Smooth muscle cell (in vitro differentiated cells): ENCODE measurements at regions not wholly inside any gene's neighbourhood (a gene's known extent, or its start where the extent isn't known, plus 50 kb on each side); places are given as distances from the start of the nearest gene placed in this dataset.

Experiments used
- DNase-seq: peaks from one replicate; lab custom pipeline; 2025; ENCODE audit not compliant: unreplicated experiment; lab: John Stamatoyannopoulos, UW
- H2AFZ ChIP-seq: fragments of 200-600 bp; sonication (generic); 2 replicates; pipeline ENCODE4 v1.6.0; 2016; ENCODE audit warnings: antibody characterized with exemption, low read depth, mild to moderate bottlenecking
- H3F3A ChIP-seq: fragments of 200-600 bp; sonication (generic); 2 replicates; pipeline ENCODE4 v1.6.0; 2017; ENCODE audit warnings: antibody characterized with exemption, low read depth
- H3K27ac ChIP-seq: fragments of 200-600 bp; sonication (generic); 2 replicates; pipeline ENCODE4 v1.5.1; 2016; ENCODE audit warnings: low read depth, mild to moderate bottlenecking
- H3K27me3 ChIP-seq: fragments of 200-600 bp; sonication (generic); 2 replicates; pipeline ENCODE4 v1.6.1; 2016; ENCODE audit warnings: low read depth, mild to moderate bottlenecking
- H3K36me3 ChIP-seq: fragments of 200-600 bp; sonication (generic); 2 replicates; pipeline ENCODE4 v1.5.1; 2016; ENCODE audit warnings: low read depth
- H3K4me1 ChIP-seq: fragments of 200-600 bp; sonication (generic); 2 replicates; pipeline ENCODE4 v1.5.1; 2016; ENCODE audit warnings: low read depth
- H3K4me2 ChIP-seq: fragments of 200-600 bp; sonication (generic); 2 replicates; pipeline ENCODE4 v1.6.0; 2016; ENCODE audit warnings: mild to moderate bottlenecking
- H3K4me3 ChIP-seq: fragments of 200-600 bp; sonication (generic); 2 replicates; pipeline ENCODE4 v1.5.1; 2016; ENCODE audit warnings: mild to moderate bottlenecking
- H3K79me2 ChIP-seq: fragments of 200-600 bp; sonication (generic); 2 replicates; pipeline ENCODE4 v1.6.0; 2016; ENCODE audit warnings: low read depth, mild to moderate bottlenecking
- H3K9ac ChIP-seq: fragments of 200-600 bp; sonication (generic); 2 replicates; pipeline ENCODE4 v1.6.0; 2016; ENCODE audit warnings: low read depth
- H3K9me3 ChIP-seq: fragments of 200-600 bp; sonication (generic); replicated peaks from 2 replicates; pipeline ENCODE4 v1.5.1; 2016; ENCODE audit warnings: low read depth
- H4K20me1 ChIP-seq: fragments of 200-600 bp; sonication (generic); 2 replicates; pipeline ENCODE4 v1.6.0; 2016; ENCODE audit warnings: low read depth
- WGBS: methylation state at CpG from one replicate; pipeline ENCODE4 v1.1.7; 2016; ENCODE audit warnings: low lambda C conversion rate; 5-methylcytosine and 5-hydroxymethylcytosine counted together
- TF ChIP-seq, protein P1 (sequence below): fragments of 200-600 bp; sonication (generic); IDR thresholded peaks from 2 replicates; pipeline ENCODE4 v1.5.1; 2017; ENCODE audit warnings: borderline replicate concordance, mild to moderate bottlenecking, antibody characterized with exemption; ENCODE audit not compliant: insufficient read depth, poor library complexity, severe bottlenecking

GRCh38 chr3:25151281-25151902, 276.7 kb upstream of the RARB start:
- Histone ChIP-seq H3K9ac (no peak overlapping the region), H3K27me3 (no peaks in the 10 kb centered on the region), H3K27ac (no peak overlapping the region), H3K4me2 (peak overlapping the region; percentile 56), H3K4me1 (peaks cover 25% of the 10 kb centered on the region), H3K79me2 (no peaks in the 10 kb centered on the region), H3K9me3 (no peaks in the 10 kb centered on the region), H3K36me3 (no peaks in the 10 kb centered on the region), H2AFZ (no peak overlapping the region), H3K4me3 (peak overlapping the region; percentile 15), H4K20me1 (no peaks in the 10 kb centered on the region), H3F3A (peaks cover 13% of the 10 kb centered on the region)
- DNase-seq: no peak
- 78% methylated on average over 10 of the region's 10 CpGs for WGBS
- TF ChIP-seq, protein P1, sequence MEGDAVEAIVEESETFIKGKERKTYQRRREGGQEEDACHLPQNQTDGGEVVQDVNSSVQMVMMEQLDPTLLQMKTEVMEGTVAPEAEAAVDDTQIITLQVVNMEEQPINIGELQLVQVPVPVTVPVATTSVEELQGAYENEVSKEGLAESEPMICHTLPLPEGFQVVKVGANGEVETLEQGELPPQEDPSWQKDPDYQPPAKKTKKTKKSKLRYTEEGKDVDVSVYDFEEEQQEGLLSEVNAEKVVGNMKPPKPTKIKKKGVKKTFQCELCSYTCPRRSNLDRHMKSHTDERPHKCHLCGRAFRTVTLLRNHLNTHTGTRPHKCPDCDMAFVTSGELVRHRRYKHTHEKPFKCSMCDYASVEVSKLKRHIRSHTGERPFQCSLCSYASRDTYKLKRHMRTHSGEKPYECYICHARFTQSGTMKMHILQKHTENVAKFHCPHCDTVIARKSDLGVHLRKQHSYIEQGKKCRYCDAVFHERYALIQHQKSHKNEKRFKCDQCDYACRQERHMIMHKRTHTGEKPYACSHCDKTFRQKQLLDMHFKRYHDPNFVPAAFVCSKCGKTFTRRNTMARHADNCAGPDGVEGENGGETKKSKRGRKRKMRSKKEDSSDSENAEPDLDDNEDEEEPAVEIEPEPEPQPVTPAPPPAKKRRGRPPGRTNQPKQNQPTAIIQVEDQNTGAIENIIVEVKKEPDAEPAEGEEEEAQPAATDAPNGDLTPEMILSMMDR: no peak

- no peaks in the 10 kb centered on the region for H3K9me3 ChIP-seq
- no peaks in the 10 kb centered on the region for H3K27me3 ChIP-seq
- H3K4me3 ChIP-seq: peak overlapping the region; percentile 15
- DNase-seq: no peak
- H3K36me3 ChIP-seq: no peaks in the 10 kb centered on the region
- H3K27ac ChIP-seq: no peak overlapping the region
- H3K4me1 ChIP-seq: peaks cover 30% of the 10 kb centered on the region
- H3K79me2 ChIP-seq: no peaks in the 10 kb centered on the region
- peak overlapping the region; percentile 56 for H3K4me2 ChIP-seq
- no peak overlapping the region for H3K9ac ChIP-seq
- TF ChIP-seq, protein P1: no peak
- no peak overlapping the region for H2AFZ ChIP-seq
- H4K20me1 ChIP-seq: no peaks in the 10 kb centered on the region
- 72% methylated on average over 3 of the region's 3 CpGs for WGBS
- peaks cover 15% of the 10 kb centered on the region for H3F3A ChIP-seq
Measured at GRCh38 chr3:25151903-25152295, 276.2 kb upstream of the RARB start.

GRCh38 chr3:25153136-25153535, 274.9 kb upstream of the RARB start:
- no peaks in the 10 kb centered on the region for H3K27me3 ChIP-seq
- no peaks in the 10 kb centered on the region for H3K9me3 ChIP-seq
- no peak overlapping the region for H3K9ac ChIP-seq
- WGBS: 68% methylated on average over 9 of the region's 9 CpGs
- peaks cover 15% of the 10 kb centered on the region for H3F3A ChIP-seq
- no peaks in the 10 kb centered on the region for H4K20me1 ChIP-seq
- no peak overlapping the region for H2AFZ ChIP-seq
- H3K4me1 ChIP-seq: peaks cover 42% of the 10 kb centered on the region
- TF ChIP-seq, protein P1: no peak
- no peak overlapping the region for H3K4me2 ChIP-seq
- H3K27ac ChIP-seq: peak overlapping the region; percentile 3
- DNase-seq: no peak
- H3K4me3 ChIP-seq: no peak overlapping the region
- no peaks in the 10 kb centered on the region for H3K36me3 ChIP-seq
- no peaks in the 10 kb centered on the region for H3K79me2 ChIP-seq

GRCh38 chr3:25153561-25153960, 274.5 kb upstream of the RARB start:
- Histone ChIP-seq H3K27me3 (no peaks in the 10 kb centered on the region), H4K20me1 (no peaks in the 10 kb centered on the region), H3K4me3 (no peak overlapping the region), H3K27ac (peak overlapping the region; percentile 3), H3K79me2 (no peaks in the 10 kb centered on the region), H3K9ac (no peak overlapping the region), H2AFZ (no peak overlapping the region), H3K36me3 (no peaks in the 10 kb centered on the region), H3K9me3 (no peaks in the 10 kb centered on the region), H3K4me1 (peaks cover 47% of the 10 kb centered on the region), H3K4me2 (no peak overlapping the region), H3F3A (peaks cover 15% of the 10 kb centered on the region)
- no peak for DNase-seq
- TF ChIP-seq, protein P1: no peak
- WGBS: 68% methylated on average over 1 of the region's 1 CpG
